GM23338 (cell line): ENCODE measurements at regions not wholly inside any gene's neighbourhood (a gene's known extent, or its start where the extent isn't known, plus 50 kb on each side); places are given as distances from the start of the nearest gene placed in this dataset.

Experiments
- ATAC-seq: fragments of 200-7000 bp; cut with Tn5 transposase; 3 replicates; pipeline ENCODE4 v1.9.1; 2020
- DNase-seq: peaks from one replicate; pipeline ENCODE4 v3.0.0-alpha.2; 2015; ENCODE audit warnings: low spot score
- H2AFZ ChIP-seq: fragments of 200-600 bp; sonication (generic); 2 replicates; pipeline ENCODE4 v1.8.0; 2016; ENCODE audit warnings: antibody characterized with exemption, mild to moderate bottlenecking, moderate library complexity
- H3F3A ChIP-seq: fragments of 200-600 bp; sonication (generic); replicated peaks from 2 replicates; pipeline ENCODE4 v1.8.0; 2017; ENCODE audit warnings: antibody characterized with exemption, mixed run types, low read depth
- H3K27ac ChIP-seq: fragments of 200-600 bp; sonication (generic); 2 replicates; pipeline ENCODE4 v1.6.1; 2016; ENCODE audit warnings: low read depth
- H3K27me3 ChIP-seq: fragments of 200-600 bp; sonication (generic); 2 replicates; pipeline ENCODE4 v1.8.0; 2016; ENCODE audit warnings: mild to moderate bottlenecking, mixed run types, moderate library complexity; ENCODE audit not compliant: insufficient read depth
- H3K36me3 ChIP-seq: fragments of 200-600 bp; sonication (generic); 2 replicates; pipeline ENCODE4 v1.8.0; 2016; ENCODE audit warnings: mild to moderate bottlenecking; ENCODE audit not compliant: insufficient read depth
- H3K4me1 ChIP-seq: fragments of 200-600 bp; sonication (generic); 2 replicates; pipeline ENCODE4 v1.8.0; 2016; ENCODE audit warnings: mild to moderate bottlenecking, moderate library complexity; ENCODE audit not compliant: insufficient read depth
- H3K4me2 ChIP-seq: fragments of 200-600 bp; sonication (generic); 2 replicates; pipeline ENCODE4 v1.7.1; 2017; ENCODE audit warnings: mixed run types
- H3K4me3 ChIP-seq: fragments of 200-600 bp; sonication (generic); 2 replicates; pipeline ENCODE4 v1.6.1; 2016; ENCODE audit warnings: mixed run types
- H3K79me2 ChIP-seq: fragments of 200-600 bp; sonication (generic); replicated peaks from 2 replicates; pipeline ENCODE4 v1.8.0; 2017; ENCODE audit warnings: mild to moderate bottlenecking; ENCODE audit not compliant: insufficient read depth
- H3K9me2 ChIP-seq: fragments of 200-600 bp; sonication (generic); 2 replicates; pipeline ENCODE4 v1.8.0; 2017; ENCODE audit not compliant: insufficient read depth
- H4K20me1 ChIP-seq: fragments of 200-600 bp; sonication (generic); replicated peaks from 2 replicates; pipeline ENCODE4 v1.8.0; 2017; ENCODE audit warnings: mild to moderate bottlenecking; ENCODE audit not compliant: insufficient read depth
- H3K27ac Mint-ChIP-seq: 2 replicates; pipeline ENCODE4 v1.8.0; 2020; ENCODE audit warnings: inconsistent platforms, mild to moderate bottlenecking, moderate library complexity, mixed read lengths
- H3K27me3 Mint-ChIP-seq: 3 replicates; pipeline ENCODE4 v1.8.0; 2022; ENCODE audit warnings: low read depth, mild to moderate bottlenecking, moderate library complexity, mixed read lengths, inconsistent platforms; ENCODE audit not compliant: insufficient read depth, poor library complexity
- H3K36me3 Mint-ChIP-seq: 3 replicates; pipeline ENCODE4 v1.8.0; 2021; ENCODE audit warnings: low read depth, mild to moderate bottlenecking, inconsistent platforms, moderate library complexity, mixed read lengths
- H3K4me1 Mint-ChIP-seq: 3 replicates; pipeline ENCODE4 v1.8.0; 2020; ENCODE audit warnings: mild to moderate bottlenecking, inconsistent platforms, mixed read lengths
- H3K4me3 Mint-ChIP-seq: 3 replicates; pipeline ENCODE4 v1.8.0; 2021; ENCODE audit warnings: moderate library complexity, mild to moderate bottlenecking, inconsistent platforms, mixed read lengths
- H3K9me3 Mint-ChIP-seq: 3 replicates; pipeline ENCODE4 v1.8.0; 2020; ENCODE audit warnings: moderate library complexity, mild to moderate bottlenecking, inconsistent platforms, mixed read lengths
- CTCF ChIP-seq, 2 experiments: fragments of 200-600 bp in 1 of 2; sonication (generic) in 1 of 2; conservative IDR thresholded peaks; 2 replicates each; pipeline versions ENCODE4 v1.5.1 to v1.6.1; 2016 to 2017; ENCODE audit warnings: antibody characterized with exemption in 2 of 2, low read depth in 2 of 2, mild to moderate bottlenecking in 2 of 2, moderate library complexity in 1 of 2
- EZH2 ChIP-seq: fragments of 200-600 bp; sonication (generic); IDR thresholded peaks from one replicate; pipeline ENCODE4 v1.8.0; 2017; ENCODE audit warnings: antibody characterized with exemption, mild to moderate bottlenecking, low read depth; ENCODE audit not compliant: unreplicated experiment
- NANOG ChIP-seq: IDR thresholded peaks from 2 replicates; pipeline ENCODE4 v1.6.1; 2016; ENCODE audit warnings: antibody characterized with exemption, borderline replicate concordance
- STAT1 ChIP-seq: IDR thresholded peaks from one replicate; pipeline ENCODE4 v1.6.1; 2016; ENCODE audit warnings: antibody characterized with exemption; ENCODE audit not compliant: unreplicated experiment
- ZNF114 ChIP-seq: fragments of 250-450 bp; sonication (Bioruptor Pico); IDR thresholded peaks from 2 replicates; pipeline ENCODE4 v1.5.0; 2020; ENCODE audit warnings: mild to moderate bottlenecking, moderate library complexity
- ZNF331 ChIP-seq: fragments of 250-450 bp; sonication (Bioruptor Pico); IDR thresholded peaks from 2 replicates; pipeline ENCODE4 v1.5.0; 2020; ENCODE audit warnings: low read depth, mild to moderate bottlenecking, moderate library complexity
- ZNF462 ChIP-seq: fragments of 250-450 bp; sonication (Bioruptor Pico); IDR thresholded peaks from 2 replicates; pipeline ENCODE4 v1.5.0; 2020; ENCODE audit warnings: mild to moderate bottlenecking, moderate library complexity

- no peak overlapping the region for H3K4me2 ChIP-seq
- no peaks in the 10 kb centered on the region for H3K4me1 ChIP-seq
- no peak for ATAC-seq
- Mint-ChIP-seq H3K27me3 (peaks cover 9% of the 10 kb centered on the region), H3K36me3 (peaks cover 4% of the 10 kb centered on the region; the same call in 1 of the 3 replicates), H3K4me1 (no peaks in the 10 kb centered on the region), H3K27ac (no peak overlapping the region), H3K4me3 (no peak overlapping the region), H3K9me3 (peaks cover 32% of the 10 kb centered on the region)
- no peaks in the 10 kb centered on the region for H3K27me3 ChIP-seq
- H3K79me2 ChIP-seq = no peaks in the 10 kb centered on the region
- no peaks in the 10 kb centered on the region for H4K20me1 ChIP-seq
- no peaks in the 10 kb centered on the region; the same call in 1 of the 2 replicates for H3K9me2 ChIP-seq
- no peak overlapping the region for H2AFZ ChIP-seq
- H3F3A ChIP-seq = no peaks in the 10 kb centered on the region
- no peak for DNase-seq
- no peak overlapping the region for H3K4me3 ChIP-seq
- TF ChIP-seq ZNF331 (CRISPR knock-in tag) (no peak), NANOG (no peak), EZH2 (no peak), ZNF114 (CRISPR knock-in tag) (no peak)
- H3K36me3 ChIP-seq = no peaks in the 10 kb centered on the region; the same call in 1 of the 2 replicates
- no peak overlapping the region for H3K27ac ChIP-seq
Observed at GRCh38 chr6:40205004-40205403, 270.7 kb upstream of the MOCS1 start.

GRCh38 chr6:40197371-40197770 lies 263.1 kb upstream of the MOCS1 start:
- H2AFZ ChIP-seq = no peak overlapping the region
- H3K4me3 ChIP-seq = no peak overlapping the region
- DNase-seq (no peak), ATAC-seq (no peak)
- Mint-ChIP-seq H3K4me1 (no peaks in the 10 kb centered on the region), H3K36me3 (0 out of 3 replicates have a peak, but pooled peaks cover 4% of the 10 kb centered on the region), H3K27me3 (peaks cover 7% of the 10 kb centered on the region), H3K4me3 (no peak overlapping the region), H3K27ac (no peak overlapping the region), H3K9me3 (peaks cover 17% of the 10 kb centered on the region)
- TF ChIP-seq ZNF462 (CRISPR knock-in tag) (no peak), STAT1 (no peak), CTCF (conservative IDR thresholded peaks at IDR 0.05; ENCODE audit: low read depth in 2 of 2) (no peak), ZNF114 (CRISPR knock-in tag) (no peak)
- H3F3A ChIP-seq = no peaks in the 10 kb centered on the region
- no peaks in the 10 kb centered on the region for H3K4me1 ChIP-seq
- H3K9me2 ChIP-seq = peaks cover 3% of the 10 kb centered on the region; the same call in 1 of the 2 replicates
- H3K27me3 ChIP-seq = no peaks in the 10 kb centered on the region
- H4K20me1 ChIP-seq = no peaks in the 10 kb centered on the region
- H3K79me2 ChIP-seq = no peaks in the 10 kb centered on the region
- no peak overlapping the region for H3K27ac ChIP-seq
- no peak overlapping the region for H3K4me2 ChIP-seq
- H3K36me3 ChIP-seq = no peaks in the 10 kb centered on the region
